CD4-positive, alpha-beta T cell (primary cell): ENCODE measurements at regions not wholly inside any gene's neighbourhood (a gene's known extent, or its start where the extent isn't known, plus 50 kb on each side); places are given as distances from the start of the nearest gene placed in this dataset.

Source experiments
- ATAC-seq: fragments of 200-7000 bp; cut with Tn5 transposase; one replicate; pipeline ENCODE4 v1.10.0; 2022; ENCODE audit warnings: mild to moderate bottlenecking; ENCODE audit not compliant: poor library complexity
- CTCF ChIA-PET: fragments of 350-600 bp; sonication (Branson Sonifier 250); formaldehyde crosslinking; loops from one replicate; lab custom pipeline; 2021; ENCODE audit warnings: antibody characterized with exemption, inconsistent platforms; lab: Charles Lee
- POLR2A ChIA-PET: fragments of 350-600 bp; sonication (Branson Sonifier 250); formaldehyde crosslinking; loops from one replicate; lab custom pipeline; 2021; ENCODE audit warnings: antibody characterized with exemption, inconsistent platforms; lab: Charles Lee
- DNase-seq, 14 experiments: peaks; one replicate each; pipeline ENCODE4 v3.0.0-alpha.2; 2013 to 2020; ENCODE audit warnings: mixed read lengths in 2 of 14
- H3K27ac ChIP-seq, 2 donors: one replicate each; pipeline versions ENCODE4 v1.5.1 to v1.7.0; 2013; ENCODE audit warnings: low read length in 2 of 2, low read depth in 1 of 2, mild to moderate bottlenecking in 1 of 2
- H3K27me3 ChIP-seq, 2 experiments: 1 replicate in 1 of 2; 2 replicates in 1 of 2; pipeline versions ENCODE4 v1.6.1 to v1.7.0; 2013; ENCODE audit warnings: low read length in 2 of 2, control low read depth in 1 of 2, mild to moderate bottlenecking in 1 of 2, moderate library complexity in 1 of 2; ENCODE audit not compliant: insufficient read depth in 2 of 2, control insufficient read depth in 1 of 2
- H3K36me3 ChIP-seq: one replicate; pipeline ENCODE4 v1.6.1; 2013; ENCODE audit warnings: low read length, control low read depth; ENCODE audit not compliant: insufficient read depth
- H3K4me1 ChIP-seq: one replicate; pipeline ENCODE4 v1.6.1; 2013; ENCODE audit warnings: low read length, control low read depth; ENCODE audit not compliant: insufficient read depth
- H3K4me3 ChIP-seq: one replicate; pipeline ENCODE4 v1.5.1; 2013; ENCODE audit warnings: mild to moderate bottlenecking, low read length, moderate library complexity
- H3K9me3 ChIP-seq, 2 experiments: 1 replicate in 1 of 2; 2 replicates in 1 of 2; pipeline versions ENCODE4 v1.6.1 to v1.7.0; 2013; ENCODE audit warnings: low read length in 2 of 2, mild to moderate bottlenecking in 2 of 2, control low read depth in 1 of 2, moderate library complexity in 1 of 2; ENCODE audit not compliant: control insufficient read depth in 1 of 2, insufficient read depth in 1 of 2
- H3K27ac Mint-ChIP-seq: one replicate; pipeline ENCODE4 v1.8.0; 2020; ENCODE audit warnings: mixed read lengths
- H3K27me3 Mint-ChIP-seq: one replicate; pipeline ENCODE4 v1.8.0; 2021; ENCODE audit warnings: mixed read lengths
- H3K36me3 Mint-ChIP-seq: one replicate; pipeline ENCODE4 v1.8.0; 2021; ENCODE audit warnings: low read depth, mixed read lengths
- H3K4me1 Mint-ChIP-seq: one replicate; pipeline ENCODE4 v1.8.0; 2021; ENCODE audit warnings: low read depth, mixed read lengths
- H3K4me3 Mint-ChIP-seq: one replicate; pipeline ENCODE4 v1.8.0; 2020; ENCODE audit warnings: mild to moderate bottlenecking, mixed read lengths
- H3K9me3 Mint-ChIP-seq: one replicate; pipeline ENCODE4 v1.8.0; 2020; ENCODE audit warnings: mixed read lengths
- CTCF ChIP-seq: fragments of 200-600 bp; IDR thresholded peaks from one replicate; pipeline ENCODE4 v1.8.0; 2022; ENCODE audit warnings: antibody characterized with exemption, mild to moderate bottlenecking
- intact Hi-C, 2 experiments: fragments of 100-400 bp; cut with DNase I in 1 of 2; cut with micrococcal nuclease in 1 of 2; formaldehyde crosslinking; loops; one replicate each; pipeline versions ENCODE4 v1.15.1 to v1.9.0; 2023 to 2025; cut with DNase I, micrococcal nuclease

DNA sequence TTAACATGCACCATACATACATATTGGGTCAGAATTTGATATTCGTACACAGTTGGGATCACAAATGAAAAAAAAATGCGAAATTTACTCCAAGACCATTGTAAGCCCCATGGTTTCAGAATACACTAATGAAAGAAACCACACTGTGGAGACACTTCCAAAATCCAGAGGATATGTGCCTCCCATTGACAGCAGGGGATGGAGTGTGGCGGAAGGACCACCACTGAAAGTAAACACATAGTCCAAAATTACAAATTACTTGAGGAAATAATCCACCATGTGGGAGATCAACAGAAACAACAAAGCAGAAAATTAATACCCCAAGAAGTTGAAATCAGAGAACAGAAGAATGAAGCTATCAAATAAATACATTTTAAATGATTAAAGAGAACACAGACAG, 291.6 kb upstream of the PAPPA start:
- no peak overlapping the region for H3K27ac ChIP-seq
- intact Hi-C loops, result no loop called here
- H3K9me3 ChIP-seq, result no peaks in the 10 kb centered on the region
- no peaks in the 10 kb centered on the region for H3K4me1 ChIP-seq
- ATAC-seq (no peak), DNase-seq (no peak)
- ChIA-PET POLR2A (no interaction called here), CTCF (no interaction called here)
- H3K27me3 Mint-ChIP-seq, result no peaks in the 10 kb centered on the region
- no peaks in the 10 kb centered on the region for H3K27me3 ChIP-seq
- no peak overlapping the region for H3K27ac Mint-ChIP-seq
- H3K36me3 Mint-ChIP-seq, result no peaks in the 10 kb centered on the region
- TF ChIP-seq CTCF, result no peak
- H3K9me3 Mint-ChIP-seq, result peaks cover 2% of the 10 kb centered on the region
- no peaks in the 10 kb centered on the region for H3K36me3 ChIP-seq
- H3K4me3 ChIP-seq, result no peak overlapping the region
- no peak overlapping the region for H3K4me3 Mint-ChIP-seq
- no peaks in the 10 kb centered on the region for H3K4me1 Mint-ChIP-seq

- intact Hi-C loops, result no loop called here
- H3K4me3 Mint-ChIP-seq, result no peak overlapping the region
These were observed 289.0 kb upstream of the PAPPA start for GRCh38 chr9:115864581-115864980.

DNA sequence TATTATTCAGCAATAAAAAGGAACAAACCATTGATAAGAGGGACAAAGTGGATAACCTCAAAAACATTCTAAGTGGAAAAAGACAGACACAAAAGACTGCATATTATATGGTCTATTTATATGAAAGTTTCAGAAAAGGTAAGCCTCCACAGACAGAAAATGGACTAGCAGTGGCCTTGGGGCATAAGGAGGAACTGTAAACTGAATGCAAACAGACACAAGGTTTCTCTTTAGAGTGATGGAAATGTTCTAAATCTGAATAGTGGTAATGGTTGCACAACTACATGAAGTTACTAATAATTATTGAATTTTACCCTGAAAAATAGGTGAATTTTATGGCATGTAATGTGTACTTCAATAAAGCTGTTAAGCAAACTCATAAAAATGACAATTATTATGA, 286.3 kb upstream of the PAPPA start:
- Mint-ChIP-seq H3K27me3 (no peaks in the 10 kb centered on the region), H3K27ac (no peak overlapping the region)

More at GRCh38 chr9:115864581-115864980, 289.0 kb upstream of the PAPPA start:
- POLR2A ChIA-PET, result no interaction called here
- Histone ChIP-seq H3K4me1 (no peaks in the 10 kb centered on the region), H3K4me3 (no peak overlapping the region), H3K36me3 (no peaks in the 10 kb centered on the region), H3K27me3 (no peaks in the 10 kb centered on the region), H3K9me3 (no peaks in the 10 kb centered on the region), H3K27ac (no peak overlapping the region)
- CTCF ChIA-PET, result no interaction called here
- H3K27me3 Mint-ChIP-seq, result no peaks in the 10 kb centered on the region
- no peak overlapping the region for H3K27ac Mint-ChIP-seq
- DNase-seq (no peak), ATAC-seq (no peak)
- H3K36me3 Mint-ChIP-seq, result no peaks in the 10 kb centered on the region
- H3K9me3 Mint-ChIP-seq, result no peaks in the 10 kb centered on the region
- no peaks in the 10 kb centered on the region for H3K4me1 Mint-ChIP-seq
- TF ChIP-seq CTCF, result no peak

More for the DNA sequence above, 286.3 kb upstream of the PAPPA start:
- H3K4me1 ChIP-seq, result no peaks in the 10 kb centered on the region
- ChIA-PET POLR2A (no interaction called here), CTCF (no interaction called here)
- H3K4me3 ChIP-seq, result no peak overlapping the region
- peaks cover 3% of the 10 kb centered on the region for H3K9me3 Mint-ChIP-seq
- TF ChIP-seq CTCF, result no peak
- H3K9me3 ChIP-seq, result no peaks in the 10 kb centered on the region
- intact Hi-C loops, result no loop called here
- no peaks in the 10 kb centered on the region for H3K4me1 Mint-ChIP-seq
- H3K36me3 ChIP-seq, result no peaks in the 10 kb centered on the region
- no peak overlapping the region for H3K27ac ChIP-seq
- H3K4me3 Mint-ChIP-seq, result no peak overlapping the region
- DNase-seq, result no peak
- H3K36me3 Mint-ChIP-seq, result no peaks in the 10 kb centered on the region
- H3K27me3 ChIP-seq, result no peaks in the 10 kb centered on the region
- no peak for ATAC-seq
